SU-DHL-6 (cell line): ENCODE measurements at regions not wholly inside any gene's neighbourhood (a gene's known extent, or its start where the extent isn't known, plus 50 kb on each side); places are given as distances from the start of the nearest gene placed in this dataset.

Experiments used
- EZH2phosphoT487 ChIP-seq: fragments of 200-600 bp; sonication (generic), shearing (Covaris generic); conservative IDR thresholded peaks from 2 replicates; pipeline ENCODE4 v1.6.1; 2018; ENCODE audit warnings: mild to moderate bottlenecking, antibody characterized with exemption, low read length, moderate library complexity, mixed read lengths
- TF ChIP-seq, protein P1 (sequence below): fragments of 200-600 bp; sonication (generic); IDR thresholded peaks from one replicate; pipeline ENCODE4 v1.5.1; 2017; ENCODE audit warnings: antibody characterized with exemption, mild to moderate bottlenecking, low read length, moderate library complexity; ENCODE audit not compliant: insufficient read depth, poor library complexity, severe bottlenecking

DNA sequence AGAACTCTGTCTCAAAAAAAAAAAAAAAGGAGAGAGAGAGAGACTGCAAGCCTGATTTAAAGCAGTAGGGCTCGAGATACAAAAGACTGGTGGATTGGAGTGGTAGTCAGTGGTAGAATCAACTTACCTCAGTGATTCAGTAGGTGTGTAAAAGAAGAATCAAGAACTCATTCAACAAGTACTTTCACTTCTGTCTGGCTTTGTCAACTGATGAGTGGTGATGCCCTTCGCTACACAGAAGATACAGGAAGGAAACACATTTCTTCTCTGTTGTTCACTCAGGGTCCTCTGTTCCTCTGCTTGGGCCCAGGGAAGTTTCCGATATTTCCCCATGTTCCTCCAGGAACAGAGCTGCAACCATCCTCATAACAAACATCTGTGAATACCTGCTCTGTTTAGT is 68.6 kb upstream of the COG2 start:
- TF ChIP-seq, protein P1, sequence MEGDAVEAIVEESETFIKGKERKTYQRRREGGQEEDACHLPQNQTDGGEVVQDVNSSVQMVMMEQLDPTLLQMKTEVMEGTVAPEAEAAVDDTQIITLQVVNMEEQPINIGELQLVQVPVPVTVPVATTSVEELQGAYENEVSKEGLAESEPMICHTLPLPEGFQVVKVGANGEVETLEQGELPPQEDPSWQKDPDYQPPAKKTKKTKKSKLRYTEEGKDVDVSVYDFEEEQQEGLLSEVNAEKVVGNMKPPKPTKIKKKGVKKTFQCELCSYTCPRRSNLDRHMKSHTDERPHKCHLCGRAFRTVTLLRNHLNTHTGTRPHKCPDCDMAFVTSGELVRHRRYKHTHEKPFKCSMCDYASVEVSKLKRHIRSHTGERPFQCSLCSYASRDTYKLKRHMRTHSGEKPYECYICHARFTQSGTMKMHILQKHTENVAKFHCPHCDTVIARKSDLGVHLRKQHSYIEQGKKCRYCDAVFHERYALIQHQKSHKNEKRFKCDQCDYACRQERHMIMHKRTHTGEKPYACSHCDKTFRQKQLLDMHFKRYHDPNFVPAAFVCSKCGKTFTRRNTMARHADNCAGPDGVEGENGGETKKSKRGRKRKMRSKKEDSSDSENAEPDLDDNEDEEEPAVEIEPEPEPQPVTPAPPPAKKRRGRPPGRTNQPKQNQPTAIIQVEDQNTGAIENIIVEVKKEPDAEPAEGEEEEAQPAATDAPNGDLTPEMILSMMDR: no peak
- TF ChIP-seq EZH2phosphoT487: no peak
